HG03354 (cell line): ENCODE measurements at regions not wholly inside any gene's neighbourhood (a gene's known extent, or its start where the extent isn't known, plus 50 kb on each side); places are given as distances from the start of the nearest gene placed in this dataset.

ENCODE experiments used
- ATAC-seq: cut with Tn5 transposase; IDR thresholded peaks from one replicate; pipeline ENCODE4 v1.9.1; 2021; ENCODE audit warnings: mild to moderate bottlenecking; ENCODE audit not compliant: unreplicated experiment, poor library complexity, severe bottlenecking

GRCh38 chr7:41633690-41634089 is 69.2 kb downstream of the INHBA start:
- no peak for ATAC-seq

- ATAC-seq: peak; percentile 93
These were observed 72.1 kb downstream of the INHBA start for GRCh38 chr7:41630741-41631140.

GRCh38 chr7:41629711-41630111 is 73.2 kb downstream of the INHBA start:
- no peak for ATAC-seq

DNA sequence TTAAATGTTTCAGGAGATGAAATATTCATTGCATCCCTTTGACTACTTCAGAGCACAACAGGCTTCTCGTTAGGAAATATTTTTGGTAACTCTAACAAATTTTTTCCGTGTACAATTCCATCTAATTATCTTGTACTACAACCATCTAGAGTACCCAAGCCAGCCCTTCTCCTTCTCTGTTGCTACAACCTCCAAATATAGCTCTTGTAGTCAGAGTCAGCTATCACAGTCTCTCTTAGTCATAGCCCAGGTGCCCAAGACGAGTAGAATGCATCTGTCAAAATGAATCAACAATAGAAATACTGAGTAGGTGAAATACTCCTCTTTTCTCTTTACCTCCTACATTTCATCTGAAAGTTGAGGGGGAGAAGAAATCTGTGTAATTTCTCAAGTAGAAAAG is 74.0 kb downstream of the INHBA start:
- no peak for ATAC-seq

- no peak for ATAC-seq
These were observed 75.1 kb downstream of the INHBA start for GRCh38 chr7:41627645-41628298.

GRCh38 chr7:41624818-41625217 is 78.1 kb downstream of the INHBA start:
- no peak for ATAC-seq

GRCh38 chr7:41621953-41622831 is 80.7 kb downstream of the INHBA start:
- no peak for ATAC-seq

DNA sequence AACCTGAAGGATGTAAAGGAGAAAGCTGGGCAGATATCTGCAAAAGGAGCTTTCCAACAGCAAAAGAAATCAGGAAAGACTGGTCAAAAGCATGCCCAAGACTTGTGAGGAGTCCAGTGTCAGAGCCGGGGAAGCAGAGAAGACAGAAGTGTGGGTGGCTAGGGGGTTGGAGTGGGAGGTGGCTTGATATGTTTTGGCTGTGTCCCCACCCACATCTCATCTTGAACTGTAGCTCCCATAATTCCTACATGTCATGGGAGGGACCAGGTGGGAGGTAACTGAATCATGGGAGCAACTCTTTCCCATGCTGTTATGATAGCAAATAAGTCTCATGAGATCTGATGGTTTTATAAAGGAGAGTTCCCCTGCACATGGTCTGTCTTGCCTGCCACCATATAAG is 84.9 kb downstream of the INHBA start:
- no peak for ATAC-seq

GRCh38 chr7:41612798-41613197 is 90.1 kb downstream of the INHBA start:
- ATAC-seq: no peak

DNA sequence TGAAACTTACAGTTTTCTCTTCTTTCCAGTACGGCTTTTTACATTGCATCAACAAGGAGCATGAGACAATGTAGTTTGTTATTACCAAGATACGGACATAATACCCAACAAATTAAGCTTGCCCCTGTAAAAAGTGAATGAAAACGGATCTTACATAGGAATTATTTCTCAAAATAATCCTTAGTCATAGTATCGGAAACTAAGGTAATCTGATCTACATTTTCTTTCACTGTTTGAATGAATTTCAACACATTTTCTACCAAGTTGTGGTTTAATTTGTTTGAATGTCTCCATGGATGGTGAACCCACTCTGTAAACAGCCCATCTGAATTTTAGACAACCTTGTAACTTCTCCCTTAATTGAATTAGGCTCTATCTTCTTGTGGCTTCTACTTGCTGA is 90.5 kb downstream of the INHBA start:
- no peak for ATAC-seq

DNA sequence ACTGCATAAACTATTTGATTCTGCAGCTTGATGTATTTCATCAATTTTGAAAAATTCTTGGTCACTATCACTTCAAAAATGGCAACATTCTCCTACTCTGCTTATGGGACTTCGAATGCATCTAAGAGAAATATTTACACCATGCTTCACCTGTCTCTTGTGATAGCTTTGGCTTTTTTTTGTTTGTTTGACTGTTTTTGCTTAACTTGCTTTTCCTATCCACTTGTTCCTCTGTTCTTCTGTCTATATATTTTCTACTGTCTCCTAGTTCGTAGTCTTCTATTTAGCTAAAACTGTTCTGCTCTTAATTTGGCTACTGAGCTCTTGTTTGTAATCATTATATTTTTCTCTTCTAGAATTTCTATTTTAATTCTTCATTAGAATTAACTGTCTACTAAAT is 94.4 kb downstream of the INHBA start:
- ATAC-seq: no peak

DNA sequence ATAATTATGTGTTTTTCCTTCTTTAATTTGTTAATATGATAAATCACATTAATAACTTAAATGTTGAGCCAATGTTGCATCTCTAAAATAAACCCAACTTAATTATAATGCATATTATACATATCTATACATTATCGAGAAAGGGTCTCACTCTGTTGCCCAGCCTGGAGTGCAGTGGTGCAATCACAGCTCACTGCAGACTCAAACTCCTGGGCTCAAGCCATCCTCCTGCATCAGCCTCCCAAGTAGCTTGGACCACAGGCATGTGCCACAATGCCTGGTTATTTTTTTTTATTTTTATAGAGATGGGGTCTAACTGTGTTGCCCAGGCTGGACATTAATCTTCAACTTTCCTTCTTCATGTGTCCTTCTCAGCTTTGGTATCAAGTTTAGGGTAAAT is 98.9 kb downstream of the INHBA start:
- no peak for ATAC-seq

- no peak for ATAC-seq
These were observed 103.1 kb downstream of the INHBA start for GRCh38 chr7:41599760-41600159.

- ATAC-seq: no peak
These were observed 110.1 kb downstream of the INHBA start for GRCh38 chr7:41592794-41593193.

DNA sequence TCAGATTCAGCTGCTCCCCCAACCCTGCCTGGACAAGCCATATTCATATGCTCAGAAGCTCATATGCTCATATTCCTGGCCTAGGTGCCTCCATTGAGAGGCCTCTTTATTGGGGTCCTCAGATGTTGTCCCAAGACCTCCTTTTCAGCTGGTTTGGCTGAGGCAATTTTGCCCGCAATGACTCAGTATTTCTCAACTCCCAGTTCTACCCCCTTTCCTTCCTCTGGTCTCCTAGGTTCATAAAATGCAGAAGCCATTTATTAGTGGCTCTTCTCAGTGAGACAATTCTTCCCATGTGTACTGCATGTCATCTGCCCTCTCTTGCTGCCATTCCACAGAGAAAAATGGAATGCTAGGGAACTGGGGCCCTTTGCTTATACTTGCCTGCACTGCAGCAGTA is 110.7 kb downstream of the INHBA start:
- ATAC-seq: no peak

GRCh38 chr7:41590986-41591385 is 111.9 kb downstream of the INHBA start:
- ATAC-seq: no peak

GRCh38 chr7:41588341-41588740 is 114.5 kb downstream of the INHBA start:
- no peak for ATAC-seq

- ATAC-seq: no peak
These were observed 115.8 kb downstream of the INHBA start for GRCh38 chr7:41586931-41587640.

GRCh38 chr7:41584746-41585145 is 118.1 kb downstream of the INHBA start:
- ATAC-seq: no peak

DNA sequence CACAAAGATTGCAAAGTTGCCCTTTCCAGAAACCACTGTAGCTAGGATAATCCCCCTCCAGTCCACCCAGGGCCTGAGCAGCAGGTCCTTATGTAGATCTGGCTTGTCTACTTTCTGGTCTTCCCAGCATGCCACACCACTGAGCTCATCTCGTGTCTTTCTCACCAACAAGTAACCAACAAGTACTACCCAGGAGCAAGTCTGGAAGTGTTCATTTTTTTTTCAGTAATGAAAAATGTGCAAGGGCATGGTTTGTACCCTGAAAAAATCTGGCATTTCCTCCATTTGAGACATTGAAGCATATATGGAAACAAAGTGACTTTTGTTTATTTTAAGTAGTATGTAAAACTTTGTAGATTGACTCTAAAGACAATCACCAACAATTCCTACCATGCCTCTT is 120.8 kb downstream of the INHBA start:
- no peak for ATAC-seq

DNA sequence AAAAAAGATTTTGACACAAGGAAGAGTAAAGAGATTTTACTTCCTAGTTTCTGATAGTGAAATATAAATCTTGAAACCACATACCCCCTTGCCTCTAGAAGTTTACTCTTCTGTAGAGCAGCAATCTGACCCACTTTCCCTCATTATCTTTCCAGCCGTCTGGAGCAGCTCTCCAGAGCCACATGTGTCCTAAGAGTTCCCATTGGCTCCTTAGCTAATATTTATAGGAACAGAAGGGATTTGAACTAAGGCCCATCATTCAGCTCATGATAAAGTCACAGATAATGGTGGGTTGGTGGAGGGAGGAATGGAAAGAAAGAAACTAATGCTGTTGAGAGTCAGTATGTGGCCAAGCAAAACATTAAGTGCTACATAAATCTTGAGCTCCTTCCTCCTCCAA is 121.8 kb downstream of the INHBA start:
- no peak for ATAC-seq
